Psoas muscle (tissue), 7 donors: ENCODE measurements at regions not wholly inside any gene's neighbourhood (a gene's known extent, or its start where the extent isn't known, plus 50 kb on each side); places are given as distances from the start of the nearest gene placed in this dataset.

Source experiments
- ATAC-seq, 4 donors: fragments of 200-7000 bp; cut with Tn5 transposase; one replicate each; pipeline ENCODE4 v1.9.1; 2020; ENCODE audit warnings: moderate library complexity in 3 of 4, mild to moderate bottlenecking in 2 of 4
- DNase-seq, 2 donors: peaks; one replicate each; pipeline ENCODE4 v3.0.0-alpha.2; 2020
- H3K27ac ChIP-seq: fragments of 200-600 bp; one replicate; pipeline ENCODE4 v1.8.0; 2022
- H3K27me3 ChIP-seq, 3 donors: fragments of 200-600 bp in 1 of 3; one replicate each; pipeline versions ENCODE4 v1.6.1 to v1.8.0; 2013 to 2022; ENCODE audit warnings: low read length in 2 of 3, mild to moderate bottlenecking in 2 of 3, moderate library complexity in 1 of 3; ENCODE audit not compliant: insufficient read depth in 3 of 3
- H3K36me3 ChIP-seq, 2 donors: fragments of 200-600 bp in 1 of 2; one replicate each; pipeline versions ENCODE4 v1.6.1 to v1.8.0; 2013 to 2022; ENCODE audit warnings: low read depth in 1 of 2, mild to moderate bottlenecking in 1 of 2, moderate library complexity in 1 of 2; ENCODE audit not compliant: insufficient read depth in 1 of 2
- H3K4me1 ChIP-seq: fragments of 200-600 bp; one replicate; pipeline ENCODE4 v1.8.0; 2022
- H3K4me3 ChIP-seq: fragments of 200-600 bp; one replicate; pipeline ENCODE4 v1.8.0; 2022; ENCODE audit warnings: mild to moderate bottlenecking
- H3K9me3 ChIP-seq: fragments of 200-600 bp; one replicate; pipeline ENCODE4 v1.8.0; 2022
- CTCF ChIP-seq: fragments of 200-600 bp; IDR thresholded peaks from one replicate; pipeline ENCODE4 v1.8.0; 2022; ENCODE audit warnings: antibody characterized with exemption
- WGBS, 3 donors: extraction: QIAGEN DNeasy Blood & Tissue Kit; methylation state at CpG; one replicate each; pipeline versions ENCODE4 v1.1.6 to v1.1.7; 2013; 5-methylcytosine and 5-hydroxymethylcytosine counted together
- intact Hi-C, 2 donors: fragments of 100-400 bp; cut with DNase I; formaldehyde crosslinking; loops; one replicate each; pipeline versions ENCODE4 v1.11.0 to v1.14.2; 2022
- donor health status: healthy with polysubstance abuse.
- donor health status: DM: no; HTN: no; CAD: no; lungs with moderate emphysema.
- donor health status: Bipolar disorder and iron deficiency.
- donor health status: healthy.
- donor health status: DM: yes; HTN: yes; CAD: no.
- donor health status: DM: no; HTN: no; CAD: no.
- donor health status: DM: yes; HTN: yes; CAD: no.

GRCh38 chr7:91344911-91345310 is 80.7 kb downstream of the FZD1 start:
- no peaks in the 10 kb centered on the region for H3K9me3 ChIP-seq
- WGBS, 3 donors = 86 to 91% (median 89%) methylated on average over 5 of the region's 5 CpGs
- DNase-seq (no peak), ATAC-seq (no peak)
- H3K4me3 ChIP-seq = no peak overlapping the region
- no peaks in the 10 kb centered on the region for H3K36me3 ChIP-seq
- H3K27me3 ChIP-seq = peaks cover 0 to 2% (median 0%) of the 10 kb centered on the region in 3 donors
- intact Hi-C loops = no loop called here
- no peak overlapping the region for H3K27ac ChIP-seq
- H3K4me1 ChIP-seq = no peaks in the 10 kb centered on the region
- TF ChIP-seq CTCF = no peak

- Histone ChIP-seq H3K36me3 (no peaks in the 10 kb centered on the region), H3K9me3 (no peaks in the 10 kb centered on the region), H3K4me1 (no peaks in the 10 kb centered on the region), H3K27me3 (peaks cover 0 to 2% (median 0%) of the 10 kb centered on the region in 3 donors), H3K27ac (no peak overlapping the region), H3K4me3 (no peak overlapping the region)
- TF ChIP-seq CTCF = no peak
- ATAC-seq (no peak), DNase-seq (no peak)
- intact Hi-C loops = no loop called here
- 75 to 95% (median 83%) methylated on average over 1 of the region's 1 CpG for WGBS, 3 donors
Measured at GRCh38 chr7:91345449-91345848, 81.2 kb downstream of the FZD1 start.

GRCh38 chr7:91346426-91346825 is 82.2 kb downstream of the FZD1 start:
- no peak for DNase-seq
- H3K9me3 ChIP-seq = no peaks in the 10 kb centered on the region
- no peak for ATAC-seq
- H3K4me1 ChIP-seq = no peaks in the 10 kb centered on the region
- H3K27me3 ChIP-seq = no peaks in the 10 kb centered on the region
- H3K4me3 ChIP-seq = no peak overlapping the region
- no peaks in the 10 kb centered on the region for H3K36me3 ChIP-seq
- no peak overlapping the region for H3K27ac ChIP-seq
- intact Hi-C loops = no loop called here
- no peak for TF ChIP-seq CTCF

- WGBS, 3 donors = 59 to 70% (median 70%) methylated on average over 3 of the region's 3 CpGs
- no peaks in the 10 kb centered on the region for H3K27me3 ChIP-seq
- no peak for ATAC-seq
Measured at GRCh38 chr7:91347290-91347689, 83.1 kb downstream of the FZD1 start.

More at GRCh38 chr7:91347290-91347689, 83.1 kb downstream of the FZD1 start:
- DNase-seq = no peak
- intact Hi-C loops = no loop called here
- Histone ChIP-seq H3K9me3 (no peaks in the 10 kb centered on the region), H3K4me3 (no peak overlapping the region), H3K4me1 (no peaks in the 10 kb centered on the region), H3K27ac (no peak overlapping the region), H3K36me3 (no peaks in the 10 kb centered on the region)
- TF ChIP-seq CTCF = no peak
